Heart left ventricle (tissue), 16 donors: ENCODE measurements at regions not wholly inside any gene's neighbourhood (a gene's known extent, or its start where the extent isn't known, plus 50 kb on each side); places are given as distances from the start of the nearest gene placed in this dataset.

Experiments
- ATAC-seq, 4 donors: fragments of 200-7000 bp; cut with Tn5 transposase; one replicate each; pipeline ENCODE4 v1.9.1; 2020 to 2022; ENCODE audit warnings: moderate library complexity in 4 of 4, mild to moderate bottlenecking in 3 of 4, moderate number of reproducible peaks in 1 of 4
- DNase-seq, 5 donors: peaks; one replicate each; pipeline ENCODE4 v3.0.0-alpha.2; 2020
- H3K27ac ChIP-seq, 12 donors: fragments of 200-600 bp; sonication (generic) in 4 of 12; one replicate each; pipeline versions ENCODE4 v1.5.0 to v1.8.0; 2016 to 2022; ENCODE audit warnings: mild to moderate bottlenecking in 2 of 12
- H3K27me3 ChIP-seq, 9 donors: fragments of 200-600 bp; sonication (generic) in 2 of 9; one replicate each; pipeline versions ENCODE4 v1.5.1 to v1.8.0; 2016 to 2022; ENCODE audit warnings: mild to moderate bottlenecking in 3 of 9
- H3K36me3 ChIP-seq, 9 donors: fragments of 200-600 bp; sonication (generic) in 2 of 9; one replicate each; pipeline versions ENCODE4 v1.5.0 to v1.8.0; 2018 to 2022; ENCODE audit warnings: mild to moderate bottlenecking in 2 of 9
- H3K4me1 ChIP-seq, 12 donors: fragments of 200-600 bp; sonication (generic) in 4 of 12; one replicate each; pipeline versions ENCODE4 v1.5.0 to v1.8.0; 2016 to 2022; ENCODE audit warnings: mild to moderate bottlenecking in 3 of 12
- H3K4me3 ChIP-seq, 12 donors: fragments of 200-600 bp; sonication (generic) in 4 of 12; one replicate each; pipeline versions ENCODE4 v1.5.0 to v1.8.0; 2017 to 2022; ENCODE audit warnings: mild to moderate bottlenecking in 9 of 12, moderate library complexity in 4 of 12
- H3K9me3 ChIP-seq, 12 donors: fragments of 200-600 bp; sonication (generic) in 4 of 12; one replicate each; pipeline versions ENCODE4 v1.5.0 to v1.8.0; 2016 to 2022; ENCODE audit warnings: mild to moderate bottlenecking in 1 of 12
- POLR2A ChIP-seq, 2 donors: fragments of 450-650 bp; IDR thresholded peaks; one replicate each; pipeline ENCODE4 v1.6.1; 2017; ENCODE audit warnings: antibody characterized with exemption in 2 of 2, mild to moderate bottlenecking in 2 of 2, moderate library complexity in 2 of 2
- WGBS, 4 donors: extraction: QIAGEN DNeasy Blood & Tissue Kit in 2 of 4; methylation state at CpG; one replicate each; pipeline versions ENCODE4 v1.1.5 to v1.1.7; 2013 to 2018; 5-methylcytosine and 5-hydroxymethylcytosine counted together
- intact Hi-C, 10 donors: fragments of 100-400 bp; cut with DNase I; formaldehyde crosslinking; loops; one replicate each; pipeline versions ENCODE4 v1.11.1 to v1.14.2; 2022
- TF ChIP-seq, protein P1 (sequence below), 12 donors: fragments of 200-600 bp; sonication (generic) in 4 of 12; IDR thresholded peaks; one replicate each; pipeline versions ENCODE4 v1.5.0 to v1.8.0; 2018 to 2022; ENCODE audit warnings: antibody characterized with exemption in 12 of 12, mild to moderate bottlenecking in 5 of 12
- donor health status: ischemic (EF 13 %, LVEDD 7.1; RV severe dilation, severe dysfunction).
- donor health status: healthy with polysubstance abuse.
- donor health status: DM: no; HTN: yes; CAD: no.
- donor health status: DM: no; HTN: no; CAD: no.
- donor health status: ischemic (EF 25% LVEDD 6.9; RV normal size, moderate dysfunction).
- donor health status: ischemic (EF 25% LVEDD 5.7; RV mildly dilated, moderate dysfunction).
- donor health status: healthy.
- donor health status: DM: yes; HTN: yes; CAD: no.
- donor health status: ischemic (EF 35%, LVEDD 5.7; RV mildly dilated, moderate dysfunction).
- donor health status: nonischemic (EF 11% LVEDD 7.7; RV severe dilation, severe dysfunction).
- donor health status: DM: yes; HTN: yes; CAD: no.
- donor health status: PGD.
- donor health status: ischemic (EF 29% LVEDD 5.4; RV normal size, mild dysfunction).
- donor health status: nonischemic (EF 23%, LVEDD 6.1; RV moderate dilation, normal function).

DNA sequence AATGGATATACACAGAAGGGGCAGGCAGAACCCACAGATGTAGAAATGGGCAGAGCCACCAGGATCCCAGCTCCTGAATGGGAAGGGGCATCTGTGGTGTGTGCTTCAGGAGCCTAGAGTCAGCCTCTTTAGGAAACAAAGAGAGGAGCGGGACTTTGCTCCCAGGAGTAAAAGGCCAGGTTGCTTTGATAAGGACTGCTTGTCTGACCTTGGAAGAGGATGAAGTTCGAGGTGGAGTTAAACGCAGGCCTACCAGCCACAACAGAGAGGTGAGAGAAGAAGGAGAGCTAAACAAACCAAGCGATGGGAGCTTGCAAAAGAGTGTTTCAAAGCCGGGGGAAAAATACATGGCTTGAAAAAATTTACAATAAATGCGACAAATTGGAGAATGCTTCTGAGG lies 49.9 kb upstream of the TMPRSS2 start:
- ATAC-seq (no peak), DNase-seq (no peak)
- H3K27me3 ChIP-seq: peaks cover 0 to 5% (median 0%) of the 10 kb centered on the region in 9 donors
- H3K4me1 ChIP-seq: peaks cover 0 to 6% (median 0%) of the 10 kb centered on the region in 12 donors
- no peaks in the 10 kb centered on the region for H3K9me3 ChIP-seq
- H3K27ac ChIP-seq: no peak overlapping the region
- TF ChIP-seq POLR2A (IDR thresholded peaks at IDR 0.05): no peak
- TF ChIP-seq, protein P1, sequence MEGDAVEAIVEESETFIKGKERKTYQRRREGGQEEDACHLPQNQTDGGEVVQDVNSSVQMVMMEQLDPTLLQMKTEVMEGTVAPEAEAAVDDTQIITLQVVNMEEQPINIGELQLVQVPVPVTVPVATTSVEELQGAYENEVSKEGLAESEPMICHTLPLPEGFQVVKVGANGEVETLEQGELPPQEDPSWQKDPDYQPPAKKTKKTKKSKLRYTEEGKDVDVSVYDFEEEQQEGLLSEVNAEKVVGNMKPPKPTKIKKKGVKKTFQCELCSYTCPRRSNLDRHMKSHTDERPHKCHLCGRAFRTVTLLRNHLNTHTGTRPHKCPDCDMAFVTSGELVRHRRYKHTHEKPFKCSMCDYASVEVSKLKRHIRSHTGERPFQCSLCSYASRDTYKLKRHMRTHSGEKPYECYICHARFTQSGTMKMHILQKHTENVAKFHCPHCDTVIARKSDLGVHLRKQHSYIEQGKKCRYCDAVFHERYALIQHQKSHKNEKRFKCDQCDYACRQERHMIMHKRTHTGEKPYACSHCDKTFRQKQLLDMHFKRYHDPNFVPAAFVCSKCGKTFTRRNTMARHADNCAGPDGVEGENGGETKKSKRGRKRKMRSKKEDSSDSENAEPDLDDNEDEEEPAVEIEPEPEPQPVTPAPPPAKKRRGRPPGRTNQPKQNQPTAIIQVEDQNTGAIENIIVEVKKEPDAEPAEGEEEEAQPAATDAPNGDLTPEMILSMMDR (IDR thresholded peaks at IDR 0.05): no peak
- 75 to 78% (median 77%) methylated on average over 6 of the region's 6 CpGs for WGBS, 4 donors
- no peaks in the 10 kb centered on the region for H3K36me3 ChIP-seq
- intact Hi-C loops: no loop called here
- H3K4me3 ChIP-seq: no peak overlapping the region
